GM21447 (cell line): ENCODE measurements at regions not wholly inside any gene's neighbourhood (a gene's known extent, or its start where the extent isn't known, plus 50 kb on each side); places are given as distances from the start of the nearest gene placed in this dataset.

Experiments used
- ATAC-seq: cut with Tn5 transposase; IDR thresholded peaks from one replicate; pipeline ENCODE4 v1.9.1; 2021; ENCODE audit not compliant: unreplicated experiment

GRCh38 chr2:41736105-41736567 lies 311.7 kb upstream of the PKDCC start:
- ATAC-seq = peak; percentile 87

DNA sequence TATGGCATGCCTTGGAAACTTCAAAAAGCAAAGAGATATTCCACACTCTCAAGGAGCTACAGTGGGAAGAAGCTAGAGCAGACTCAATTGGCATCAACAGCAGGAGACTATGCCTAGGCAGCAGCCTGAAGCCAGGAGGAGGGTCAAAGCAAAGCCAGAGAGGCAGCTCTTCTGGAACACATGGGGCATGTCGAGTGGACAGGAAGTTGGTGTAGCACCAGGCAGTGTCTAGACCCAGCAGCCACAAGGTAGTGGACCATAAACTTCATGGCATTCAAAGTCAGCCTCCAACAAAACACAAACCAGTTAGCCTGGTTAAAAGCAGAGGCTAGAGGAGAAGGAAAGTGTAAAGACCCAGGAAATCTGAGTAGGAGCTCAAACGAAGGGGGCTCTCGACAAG lies 311.2 kb upstream of the PKDCC start:
- ATAC-seq = peak; percentile 53

- ATAC-seq = no peak
Measured at GRCh38 chr2:41737888-41738287, 309.9 kb upstream of the PKDCC start.

- peak; percentile 93 for ATAC-seq
Measured at GRCh38 chr2:41741951-41742595, 305.7 kb upstream of the PKDCC start.

GRCh38 chr2:41743324-41743723 lies 304.5 kb upstream of the PKDCC start:
- ATAC-seq = no peak

DNA sequence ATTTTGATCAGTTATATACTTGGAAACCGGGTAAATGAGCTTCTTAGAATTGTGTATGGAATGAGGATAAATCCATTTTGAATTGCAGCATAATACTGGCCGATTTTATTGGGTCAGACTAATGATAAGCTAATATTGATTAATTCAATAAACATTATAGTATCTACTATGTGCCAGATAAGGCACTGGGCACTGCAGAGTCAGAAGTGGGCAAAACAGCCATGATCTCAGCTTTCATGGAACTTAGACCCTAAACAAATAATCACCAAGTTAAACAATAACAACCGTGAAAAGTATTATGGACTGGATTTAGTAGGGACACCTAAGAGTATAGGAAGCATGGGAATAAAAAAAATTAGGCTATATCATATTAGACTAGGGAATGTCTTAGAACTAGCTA lies 297.0 kb upstream of the PKDCC start:
- ATAC-seq = no peak

DNA sequence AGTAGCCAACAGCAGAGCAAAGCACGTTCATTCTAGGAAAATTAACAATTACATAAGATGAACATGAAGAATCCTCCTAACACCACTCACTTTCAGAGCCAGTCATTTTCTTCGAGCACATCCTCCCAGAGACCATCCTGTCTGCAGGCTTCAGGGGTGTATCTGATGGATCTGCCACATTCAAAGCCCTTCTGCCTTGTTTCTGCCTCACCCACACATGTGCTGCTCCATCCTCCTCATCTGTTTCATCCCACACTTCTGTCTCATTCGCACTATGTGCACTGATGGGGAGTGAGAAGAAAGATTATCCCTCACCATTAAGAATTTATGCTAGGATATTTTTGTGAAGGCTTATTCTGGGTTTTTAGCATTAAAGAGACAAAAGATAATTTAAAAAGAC lies 287.9 kb upstream of the PKDCC start:
- ATAC-seq = no peak

DNA sequence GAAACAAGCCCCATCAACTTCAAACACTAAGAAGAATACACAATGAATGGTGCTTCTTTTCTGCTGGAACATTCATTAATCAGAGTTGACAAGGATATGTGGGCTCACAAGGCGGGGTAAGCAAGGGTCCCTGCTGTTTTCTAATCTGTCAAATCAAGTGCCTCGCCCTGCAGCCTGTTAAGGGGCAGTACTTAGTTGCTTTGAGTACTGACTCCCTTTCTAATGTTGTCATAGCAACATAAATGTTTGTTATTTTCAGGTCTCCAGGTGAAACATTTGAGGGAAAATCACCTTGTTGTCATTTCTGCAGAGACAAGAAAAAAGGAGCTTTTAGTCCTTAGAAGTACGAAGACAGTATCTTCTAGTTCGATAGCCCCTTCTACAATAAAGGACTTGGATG lies 284.7 kb upstream of the PKDCC start:
- no peak for ATAC-seq

- no peak for ATAC-seq
Measured at GRCh38 chr2:41764131-41764530, 283.7 kb upstream of the PKDCC start.

DNA sequence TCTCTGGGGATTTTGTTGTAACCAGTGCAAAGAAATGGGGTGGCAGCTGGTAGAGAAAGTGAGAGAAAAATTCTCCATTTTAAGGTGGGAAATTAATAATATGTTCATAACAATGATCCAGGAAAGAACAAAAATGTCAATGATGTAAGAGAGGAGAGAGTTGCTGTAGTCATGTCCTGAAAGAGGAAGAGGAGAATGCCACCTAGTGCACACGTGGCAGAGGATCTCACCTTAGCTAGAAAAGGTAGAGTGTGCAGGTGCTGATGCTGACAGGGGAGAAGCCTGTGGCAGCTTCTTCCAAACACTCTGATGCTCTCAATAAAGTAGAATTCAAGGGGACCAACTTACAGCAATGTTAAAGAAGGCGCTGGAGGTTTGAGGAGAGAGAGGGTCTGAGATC lies 282.9 kb upstream of the PKDCC start:
- no peak for ATAC-seq

GRCh38 chr2:41768310-41768709 lies 279.5 kb upstream of the PKDCC start:
- no peak for ATAC-seq

DNA sequence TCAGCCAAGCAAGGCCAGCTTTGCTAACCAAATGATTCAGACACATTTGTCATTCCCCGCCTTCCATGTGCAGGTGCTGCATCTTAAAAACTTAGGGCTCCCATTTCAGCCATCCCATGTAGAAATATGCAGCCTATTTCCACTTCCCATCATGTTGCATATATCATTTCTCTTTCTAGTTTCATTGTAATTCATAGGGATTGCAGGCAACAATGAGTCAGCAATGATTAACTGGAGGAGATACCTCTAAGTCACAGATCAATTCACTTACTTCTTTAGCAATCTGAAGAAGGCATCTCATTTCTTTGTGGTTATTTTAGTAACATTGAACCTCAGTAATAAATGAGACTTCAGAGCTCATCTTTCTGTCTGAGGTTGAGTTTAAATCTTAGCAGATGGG lies 276.1 kb upstream of the PKDCC start:
- ATAC-seq = no peak

GRCh38 chr2:41772697-41773096 lies 275.1 kb upstream of the PKDCC start:
- ATAC-seq = no peak

DNA sequence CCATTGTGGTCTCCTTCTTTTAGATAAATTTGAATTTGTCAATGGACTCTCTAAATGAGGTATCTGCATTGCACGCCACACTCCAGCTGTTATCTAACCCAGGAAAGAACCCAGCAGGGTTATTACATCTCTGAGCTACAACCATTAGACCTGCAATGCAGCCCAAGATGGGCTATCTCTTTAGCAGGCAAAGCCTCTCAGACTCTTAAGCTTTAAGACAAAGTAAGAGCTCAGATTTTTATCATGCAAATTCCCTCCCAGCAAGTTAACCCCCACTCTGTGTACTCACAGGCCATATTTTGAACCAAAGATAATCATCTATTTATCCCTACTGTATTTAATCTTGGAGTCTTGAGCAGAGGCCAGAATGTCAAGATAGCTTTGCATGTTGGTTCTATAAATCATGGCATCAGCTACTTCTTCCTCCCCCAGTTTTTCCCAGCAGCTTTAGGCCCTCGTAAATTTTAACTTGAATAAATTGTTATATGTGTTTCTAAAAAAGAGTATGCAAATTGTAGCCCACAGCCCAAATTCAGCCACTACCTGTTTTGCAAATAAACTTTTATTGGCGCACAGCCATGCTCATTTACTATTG lies 273.7 kb upstream of the PKDCC start:
- no peak for ATAC-seq

GRCh38 chr2:41775366-41776025 lies 272.3 kb upstream of the PKDCC start:
- no peak for ATAC-seq

- no peak for ATAC-seq
Measured at GRCh38 chr2:41779888-41780287, 267.9 kb upstream of the PKDCC start.

- ATAC-seq = no peak
Measured at GRCh38 chr2:41782306-41783158, 265.3 kb upstream of the PKDCC start.

DNA sequence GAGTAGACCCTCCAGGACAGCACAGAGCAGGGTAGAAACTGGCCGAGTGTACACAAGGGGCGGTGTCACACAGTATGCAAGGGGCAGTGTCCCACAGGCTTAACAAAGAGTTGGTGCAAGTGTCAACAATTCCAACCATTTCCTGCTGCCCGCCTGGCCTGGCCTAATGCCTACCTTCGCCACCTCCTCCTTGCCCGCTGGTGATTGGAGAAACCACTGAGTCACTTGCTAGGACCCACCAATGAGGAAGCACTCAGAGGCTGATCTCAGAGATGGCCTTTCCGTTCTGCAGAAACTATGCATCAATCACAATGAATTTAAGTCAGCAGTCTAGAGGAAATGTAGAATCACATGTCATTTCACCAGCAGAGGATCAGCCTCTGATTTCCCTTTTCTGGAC lies 263.3 kb upstream of the PKDCC start:
- no peak for ATAC-seq

GRCh38 chr2:41785251-41786022 lies 262.4 kb upstream of the PKDCC start:
- ATAC-seq = no peak

GRCh38 chr2:41791523-41791922 lies 256.3 kb upstream of the PKDCC start:
- no peak for ATAC-seq

DNA sequence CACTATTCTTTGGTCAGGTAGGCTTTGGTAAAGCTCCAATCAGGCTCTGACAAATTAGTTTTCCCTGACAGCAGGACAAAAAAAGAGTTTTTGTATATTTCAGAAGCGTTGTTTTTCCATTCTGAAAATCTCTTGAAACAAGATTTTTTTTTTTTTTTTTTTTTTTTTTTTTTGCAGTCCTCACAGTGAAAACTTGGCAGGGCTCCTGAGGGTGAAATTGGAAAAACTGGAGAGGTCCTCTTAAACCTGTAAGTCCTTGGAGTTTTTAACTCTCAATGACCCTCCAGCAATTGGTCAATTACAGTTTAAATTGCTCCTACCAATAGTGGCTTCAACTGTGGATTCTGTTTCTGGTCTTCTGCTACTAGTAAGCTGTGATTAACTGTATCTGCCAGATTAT lies 244.5 kb upstream of the PKDCC start:
- ATAC-seq = no peak
